NCI-H2029 (cell line): ENCODE measurements at regions not wholly inside any gene's neighbourhood (a gene's known extent, or its start where the extent isn't known, plus 50 kb on each side); places are given as distances from the start of the nearest gene placed in this dataset.

ENCODE experiments used
- DNase-seq: peaks from one replicate; lab custom pipeline; 2025; lab: John Stamatoyannopoulos, UW

GRCh38 chr1:22376546-22376945 is 75.1 kb upstream of the ZBTB40 start:
- DNase-seq: no peak

GRCh38 chr1:22376976-22377375 is 74.7 kb upstream of the ZBTB40 start:
- DNase-seq: no peak

GRCh38 chr1:22379566-22379965 is 72.1 kb upstream of the ZBTB40 start:
- no peak for DNase-seq

- no peak for DNase-seq
Observed at GRCh38 chr1:22380024-22380785, 71.4 kb upstream of the ZBTB40 start.

GRCh38 chr1:22383526-22384294 is 67.9 kb upstream of the ZBTB40 start:
- no peak for DNase-seq

GRCh38 chr1:22385537-22385936 is 66.1 kb upstream of the ZBTB40 start:
- no peak for DNase-seq

GRCh38 chr1:22386774-22387173 is 64.9 kb upstream of the ZBTB40 start:
- no peak for DNase-seq

GRCh38 chr1:22387919-22388580 is 63.6 kb upstream of the ZBTB40 start:
- DNase-seq: no peak

GRCh38 chr1:22388671-22389450 is 62.8 kb upstream of the ZBTB40 start:
- no peak for DNase-seq

GRCh38 chr1:22393587-22393986 is 58.1 kb upstream of the ZBTB40 start:
- no peak for DNase-seq

GRCh38 chr1:22398656-22399420 is 52.8 kb upstream of the ZBTB40 start:
- DNase-seq: no peak

- no peak for DNase-seq
Observed at GRCh38 chr1:22399421-22400091, 52.1 kb upstream of the ZBTB40 start.
